Islet precursor cell (in vitro differentiated cells): ENCODE measurements at regions not wholly inside any gene's neighbourhood (a gene's known extent, or its start where the extent isn't known, plus 50 kb on each side); places are given as distances from the start of the nearest gene placed in this dataset.

Experiments
- DNase-seq: peaks from one replicate; pipeline ENCODE4 v3.0.0-alpha.2; 2018

GRCh38 chr3:70120357-70120966 is 120.9 kb downstream of the SAMMSON start:
- peak; percentile 86 for DNase-seq

- DNase-seq = no peak
Observed at GRCh38 chr3:70127192-70127591, 127.7 kb downstream of the SAMMSON start.

GRCh38 chr3:70137366-70137765 is 137.8 kb downstream of the SAMMSON start:
- no peak for DNase-seq

- no peak for DNase-seq
Observed at GRCh38 chr3:70138606-70139005, 139.1 kb downstream of the SAMMSON start.
